ENCODE measurements at regions not wholly inside any gene's neighbourhood (a gene's known extent, or its start where the extent isn't known, plus 50 kb on each side); places are given as distances from the start of the nearest gene placed in this dataset.

- DNase-seq (ENCODE audit: low read depth): no peak
Observed at GRCh38 chr4:81549984-81550383, 78.3 kb upstream of the RASGEF1B start.

GRCh38 chr4:81546777-81547176 is 75.1 kb upstream of the RASGEF1B start:
- no peak for DNase-seq (ENCODE audit: low read depth)

GRCh38 chr4:81541161-81541945 is 69.6 kb upstream of the RASGEF1B start:
- DNase-seq (ENCODE audit: low read depth): no peak

DNA sequence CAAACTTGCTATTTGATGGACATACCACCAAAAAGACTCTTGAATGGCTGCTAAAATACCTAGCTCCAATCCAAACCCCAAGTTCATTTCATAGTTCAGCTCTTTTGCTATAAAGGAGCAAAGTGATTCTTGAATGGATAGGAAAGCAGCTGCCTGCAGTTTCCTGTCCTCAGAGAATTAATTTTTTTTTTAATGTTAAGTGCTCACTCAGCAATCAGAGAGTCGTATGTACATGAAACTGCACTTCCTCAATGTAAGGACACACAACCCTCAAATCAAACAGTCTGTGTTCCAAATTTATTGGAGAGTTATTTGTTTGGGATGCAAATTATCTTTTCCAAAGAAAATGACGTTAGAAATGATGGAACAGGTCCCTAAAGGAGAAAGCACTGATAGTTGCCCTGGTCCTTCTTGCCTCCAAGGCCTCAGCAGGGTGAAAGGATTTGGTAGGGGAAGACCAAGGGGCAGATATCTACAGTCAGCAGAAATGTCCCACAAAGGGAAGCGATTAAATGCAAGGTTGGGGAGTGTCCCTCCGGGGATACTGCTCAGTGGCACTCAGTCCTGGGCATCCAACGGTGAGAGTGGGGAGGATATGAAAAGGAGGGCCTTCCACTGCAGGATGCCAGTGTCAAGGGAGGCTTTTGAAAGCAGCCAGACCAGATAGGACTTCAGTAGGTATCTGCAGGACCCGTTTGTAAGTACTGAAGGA is 67.2 kb upstream of the RASGEF1B start:
- no peak for DNase-seq (ENCODE audit: low read depth)

DNA sequence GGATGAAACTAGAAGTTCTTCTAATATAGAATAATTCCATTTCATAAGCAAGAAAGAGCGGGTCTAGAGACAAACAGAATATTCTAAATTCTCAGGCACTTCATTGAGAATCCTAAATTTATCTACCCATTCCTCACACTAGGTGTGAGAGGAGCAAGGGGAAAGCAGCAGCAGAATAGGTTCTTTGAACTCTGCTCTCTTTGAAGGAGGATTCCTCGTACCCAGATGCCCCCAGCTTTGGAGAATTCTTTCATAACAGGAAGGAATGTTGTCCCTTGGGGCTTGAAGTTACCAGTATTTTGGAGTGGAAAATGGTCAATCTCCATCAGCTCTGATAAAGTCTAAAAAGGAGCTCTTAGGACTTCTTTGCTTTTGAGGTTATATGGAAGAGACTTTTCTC is 59.7 kb upstream of the RASGEF1B start:
- DNase-seq (ENCODE audit: low read depth): no peak

DNA sequence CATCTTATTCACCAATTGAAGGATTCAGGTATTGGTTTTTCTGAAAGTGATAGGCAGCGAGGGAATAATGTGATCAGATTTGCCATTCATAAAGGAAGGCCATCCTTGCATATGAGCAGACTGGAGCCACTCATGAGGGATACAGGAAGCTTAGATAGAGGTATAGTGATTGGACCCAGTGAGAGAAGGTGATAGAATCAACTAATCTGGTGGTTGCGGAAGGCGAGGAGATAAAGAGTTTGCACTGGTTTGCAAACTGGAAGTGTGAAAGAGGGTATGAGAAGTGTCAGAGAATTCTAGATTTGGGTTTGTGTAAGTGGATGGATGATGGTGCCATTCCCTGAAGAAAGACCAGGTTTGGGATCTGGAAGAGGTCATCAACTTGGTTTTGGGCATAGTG is 57.3 kb upstream of the RASGEF1B start:
- no peak for DNase-seq (ENCODE audit: low read depth)

- DNase-seq (ENCODE audit: low read depth): no peak
Observed at GRCh38 chr4:81528200-81528599, 56.5 kb upstream of the RASGEF1B start.

GRCh38 chr4:81527709-81528108 is 56.0 kb upstream of the RASGEF1B start:
- no peak for DNase-seq (ENCODE audit: low read depth)

GRCh38 chr4:81527115-81527514 is 55.4 kb upstream of the RASGEF1B start:
- DNase-seq (ENCODE audit: low read depth): no peak

DNA sequence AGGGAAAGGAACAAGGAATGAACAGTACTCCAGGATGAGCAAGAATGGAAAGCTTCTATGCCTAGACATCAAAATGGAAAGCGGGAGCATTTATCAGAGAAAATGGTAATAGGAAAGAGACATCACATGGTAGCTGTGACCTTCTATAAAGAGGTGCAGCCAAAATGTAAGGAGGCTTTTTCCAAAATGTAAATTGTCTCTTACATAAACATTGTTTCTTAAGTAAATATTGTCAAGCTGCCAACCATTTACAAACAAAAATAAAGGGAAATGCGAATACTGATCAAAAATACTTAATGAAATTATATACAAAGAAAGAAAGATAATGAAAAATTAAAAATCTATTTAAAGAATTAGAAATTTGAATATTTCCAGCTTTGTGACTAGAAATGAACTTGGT is 55.0 kb upstream of the RASGEF1B start:
- DNase-seq (ENCODE audit: low read depth): no peak

GRCh38 chr4:81523672-81524327 is 52.1 kb upstream of the RASGEF1B start:
- DNase-seq (ENCODE audit: low read depth): no peak

GRCh38 chr4:81522711-81523110 is 51.0 kb upstream of the RASGEF1B start:
- no peak for DNase-seq (ENCODE audit: low read depth)

- no peak for DNase-seq (ENCODE audit: low read depth)
Observed at GRCh38 chr4:81521708-81522107, 50.0 kb upstream of the RASGEF1B start.

Data from fibroblast of gingiva (primary cell).